OCI-LY1 (cell line): ENCODE measurements at regions not wholly inside any gene's neighbourhood (a gene's known extent, or its start where the extent isn't known, plus 50 kb on each side); places are given as distances from the start of the nearest gene placed in this dataset.

Experiments
- H2AFZ ChIP-seq: fragments of 200-600 bp; sonication (generic), shearing (Covaris generic); 2 replicates; pipeline ENCODE4 v1.6.0; 2014; ENCODE audit warnings: antibody characterized with exemption, mild to moderate bottlenecking, low read length
- H3F3A ChIP-seq: fragments of 200-600 bp; sonication (generic), shearing (Covaris generic); 2 replicates; pipeline ENCODE4 v1.6.0; 2014; ENCODE audit warnings: mild to moderate bottlenecking, antibody characterized with exemption, low read length, moderate library complexity; ENCODE audit not compliant: insufficient read depth
- H3K27ac ChIP-seq: fragments of 200-600 bp; sonication (generic); 2 replicates; pipeline ENCODE4 v1.5.1; 2014; ENCODE audit warnings: low read length, mixed run types, mild to moderate bottlenecking, low read depth; ENCODE audit not compliant: poor library complexity, severe bottlenecking
- H3K27me3 ChIP-seq: fragments of 200-600 bp; sonication (generic); 2 replicates; pipeline ENCODE4 v1.6.0; 2014; ENCODE audit warnings: antibody characterized with exemption, mild to moderate bottlenecking, low read length, moderate library complexity; ENCODE audit not compliant: insufficient read depth
- H3K36me3 ChIP-seq: fragments of 200-600 bp; sonication (generic); 2 replicates; pipeline ENCODE4 v1.6.1; 2014; ENCODE audit warnings: mild to moderate bottlenecking, antibody characterized with exemption, low read length, moderate library complexity, mixed read lengths; ENCODE audit not compliant: insufficient read depth
- H3K4me1 ChIP-seq: fragments of 200-600 bp; sonication (generic); 2 replicates; pipeline ENCODE4 v1.5.1; 2014; ENCODE audit warnings: mild to moderate bottlenecking, low read length, moderate library complexity; ENCODE audit not compliant: insufficient read depth, severe bottlenecking
- H3K4me2 ChIP-seq: fragments of 200-600 bp; sonication (generic), shearing (Covaris generic); 2 replicates; pipeline ENCODE4 v1.6.1; 2014; ENCODE audit warnings: low read length
- H3K4me3 ChIP-seq: fragments of 200-600 bp; sonication (generic); 2 replicates; pipeline ENCODE4 v1.5.1; 2014; ENCODE audit warnings: low read length, low read depth, mild to moderate bottlenecking, mixed read lengths; ENCODE audit not compliant: poor library complexity, severe bottlenecking
- H3K79me2 ChIP-seq: fragments of 200-600 bp; shearing (Covaris generic); 2 replicates; pipeline ENCODE4 v1.6.1; 2016; ENCODE audit warnings: mixed run types, low read length, mixed read lengths; ENCODE audit not compliant: insufficient read depth
- H3K9ac ChIP-seq: fragments of 200-600 bp; sonication (generic), shearing (Covaris generic); 2 replicates; pipeline ENCODE4 v1.6.1; 2014; ENCODE audit warnings: mild to moderate bottlenecking, low read length, mixed read lengths
- H3K9me2 ChIP-seq: fragments of 200-600 bp; sonication (generic), shearing (Covaris generic); 2 replicates; pipeline ENCODE4 v1.6.1; 2014; ENCODE audit warnings: low read depth, mild to moderate bottlenecking, low read length, mixed read lengths
- H3K9me3 ChIP-seq: fragments of 200-600 bp; shearing (Covaris generic); 2 replicates; pipeline ENCODE4 v1.6.1; 2014; ENCODE audit warnings: low read length, mixed read lengths
- H4K20me1 ChIP-seq: fragments of 200-600 bp; sonication (generic), shearing (Covaris generic); 2 replicates; pipeline ENCODE4 v1.6.0; 2016; ENCODE audit warnings: mild to moderate bottlenecking, low read length; ENCODE audit not compliant: insufficient read depth
- EZH2 ChIP-seq: fragments of 200-600 bp; sonication (generic), shearing (Covaris generic); IDR thresholded peaks from 2 replicates; pipeline ENCODE4 v1.8.0; 2017; ENCODE audit warnings: borderline replicate concordance, mixed run types, mild to moderate bottlenecking, antibody characterized with exemption, low read length, moderate library complexity, mixed read lengths
- TF ChIP-seq, protein P1 (sequence below): fragments of 200-600 bp; sonication (generic), shearing (Covaris generic); IDR thresholded peaks from 2 replicates; pipeline ENCODE4 v1.5.1; 2017; ENCODE audit warnings: mild to moderate bottlenecking, antibody characterized with exemption, low read length, moderate library complexity, mixed read lengths

GRCh38 chr2:210884227-210884626, 327.8 kb downstream of the CPS1 start:
- no peak overlapping the region for H3K27ac ChIP-seq
- TF ChIP-seq, protein P1, sequence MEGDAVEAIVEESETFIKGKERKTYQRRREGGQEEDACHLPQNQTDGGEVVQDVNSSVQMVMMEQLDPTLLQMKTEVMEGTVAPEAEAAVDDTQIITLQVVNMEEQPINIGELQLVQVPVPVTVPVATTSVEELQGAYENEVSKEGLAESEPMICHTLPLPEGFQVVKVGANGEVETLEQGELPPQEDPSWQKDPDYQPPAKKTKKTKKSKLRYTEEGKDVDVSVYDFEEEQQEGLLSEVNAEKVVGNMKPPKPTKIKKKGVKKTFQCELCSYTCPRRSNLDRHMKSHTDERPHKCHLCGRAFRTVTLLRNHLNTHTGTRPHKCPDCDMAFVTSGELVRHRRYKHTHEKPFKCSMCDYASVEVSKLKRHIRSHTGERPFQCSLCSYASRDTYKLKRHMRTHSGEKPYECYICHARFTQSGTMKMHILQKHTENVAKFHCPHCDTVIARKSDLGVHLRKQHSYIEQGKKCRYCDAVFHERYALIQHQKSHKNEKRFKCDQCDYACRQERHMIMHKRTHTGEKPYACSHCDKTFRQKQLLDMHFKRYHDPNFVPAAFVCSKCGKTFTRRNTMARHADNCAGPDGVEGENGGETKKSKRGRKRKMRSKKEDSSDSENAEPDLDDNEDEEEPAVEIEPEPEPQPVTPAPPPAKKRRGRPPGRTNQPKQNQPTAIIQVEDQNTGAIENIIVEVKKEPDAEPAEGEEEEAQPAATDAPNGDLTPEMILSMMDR = no peak
- TF ChIP-seq EZH2 = no peak
- H3K79me2 ChIP-seq = no peaks in the 10 kb centered on the region
- no peaks in the 10 kb centered on the region for H3K9me3 ChIP-seq
- no peak overlapping the region for H3K4me3 ChIP-seq
- H3K9me2 ChIP-seq = no peaks in the 10 kb centered on the region
- H3K4me2 ChIP-seq = no peak overlapping the region
- no peaks in the 10 kb centered on the region for H3F3A ChIP-seq
- no peaks in the 10 kb centered on the region for H3K27me3 ChIP-seq
- no peaks in the 10 kb centered on the region for H3K36me3 ChIP-seq
- no peaks in the 10 kb centered on the region for H4K20me1 ChIP-seq
- H3K9ac ChIP-seq = no peak overlapping the region
- H2AFZ ChIP-seq = no peak overlapping the region
- H3K4me1 ChIP-seq = no peaks in the 10 kb centered on the region

DNA sequence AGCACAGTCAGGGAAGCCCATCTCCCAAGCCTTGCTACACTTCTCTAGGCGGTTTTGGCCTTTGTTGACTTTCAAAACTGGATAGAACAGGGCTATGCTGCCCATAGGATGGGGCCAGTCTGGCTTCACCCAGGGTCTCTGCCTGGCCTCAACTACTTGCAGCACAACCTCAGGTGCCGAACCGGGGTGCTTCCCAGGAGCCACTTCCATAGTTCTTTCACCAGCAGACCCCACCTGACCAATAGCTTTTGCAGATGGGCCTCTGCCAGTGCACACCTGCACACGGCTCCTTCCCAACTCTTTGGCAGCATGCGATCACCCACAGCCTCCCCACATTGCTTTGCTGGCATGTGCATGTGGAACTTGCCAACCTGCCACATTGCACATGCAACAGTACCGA, 331.6 kb downstream of the CPS1 start:
- H3K27ac ChIP-seq = no peak overlapping the region

DNA sequence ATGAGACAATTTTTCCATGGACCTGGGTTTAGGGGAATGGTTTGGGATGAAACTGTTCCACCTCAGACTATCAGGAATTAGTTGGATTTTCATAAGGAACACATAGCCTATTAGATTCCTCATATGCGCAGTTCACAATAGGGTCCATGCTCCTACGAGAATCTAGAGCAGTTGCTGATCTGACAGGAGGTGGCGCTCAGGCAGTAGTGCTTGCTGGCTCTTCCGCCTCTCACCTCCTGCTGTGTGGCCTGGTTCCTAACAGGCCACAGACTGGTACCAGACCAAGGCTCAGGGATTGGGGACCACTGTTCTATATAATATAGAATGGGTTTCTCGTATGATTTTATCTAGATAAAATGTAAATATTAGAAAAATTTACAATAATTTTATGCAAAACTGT, 338.7 kb downstream of the CPS1 start:
- H3K4me3 ChIP-seq = no peak overlapping the region
- no peak overlapping the region for H2AFZ ChIP-seq
- no peaks in the 10 kb centered on the region for H3F3A ChIP-seq
- no peaks in the 10 kb centered on the region for H3K9me2 ChIP-seq
- no peaks in the 10 kb centered on the region for H3K4me1 ChIP-seq
- no peaks in the 10 kb centered on the region for H3K79me2 ChIP-seq
- TF ChIP-seq, protein P1 = peak; percentile 17; the same call in 1 of the 2 replicates
- no peak for TF ChIP-seq EZH2
- H3K9ac ChIP-seq = no peak overlapping the region
- H3K9me3 ChIP-seq = no peaks in the 10 kb centered on the region
- H4K20me1 ChIP-seq = no peaks in the 10 kb centered on the region
- no peak overlapping the region for H3K27ac ChIP-seq
- no peaks in the 10 kb centered on the region for H3K36me3 ChIP-seq
- H3K27me3 ChIP-seq = no peaks in the 10 kb centered on the region
- no peak overlapping the region for H3K4me2 ChIP-seq

More for the DNA sequence above, 331.6 kb downstream of the CPS1 start:
- no peaks in the 10 kb centered on the region for H3K36me3 ChIP-seq
- no peaks in the 10 kb centered on the region for H3K9me3 ChIP-seq
- no peak overlapping the region for H3K4me2 ChIP-seq
- no peak overlapping the region for H2AFZ ChIP-seq
- H3F3A ChIP-seq = no peaks in the 10 kb centered on the region
- no peaks in the 10 kb centered on the region for H3K79me2 ChIP-seq
- TF ChIP-seq, protein P1 = no peak
- TF ChIP-seq EZH2 = no peak
- H3K27me3 ChIP-seq = no peaks in the 10 kb centered on the region
- H3K4me1 ChIP-seq = no peaks in the 10 kb centered on the region
- no peak overlapping the region for H3K9ac ChIP-seq
- H3K9me2 ChIP-seq = no peaks in the 10 kb centered on the region
- no peak overlapping the region for H3K4me3 ChIP-seq
- no peaks in the 10 kb centered on the region for H4K20me1 ChIP-seq
